RCC 7860 (cell line): ENCODE measurements at regions not wholly inside any gene's neighbourhood (a gene's known extent, or its start where the extent isn't known, plus 50 kb on each side); places are given as distances from the start of the nearest gene placed in this dataset.

Experiments used
- DNase-seq: peaks from one replicate; pipeline ENCODE4 v3.0.0-alpha.2; 2015; ENCODE audit warnings: low spot score
- FAIRE-seq: peaks from 2 replicates; lab custom pipeline; 2012; peaks lifted over from hg19 to GRCh38; lab: Jason Lieb, UNC

DNA sequence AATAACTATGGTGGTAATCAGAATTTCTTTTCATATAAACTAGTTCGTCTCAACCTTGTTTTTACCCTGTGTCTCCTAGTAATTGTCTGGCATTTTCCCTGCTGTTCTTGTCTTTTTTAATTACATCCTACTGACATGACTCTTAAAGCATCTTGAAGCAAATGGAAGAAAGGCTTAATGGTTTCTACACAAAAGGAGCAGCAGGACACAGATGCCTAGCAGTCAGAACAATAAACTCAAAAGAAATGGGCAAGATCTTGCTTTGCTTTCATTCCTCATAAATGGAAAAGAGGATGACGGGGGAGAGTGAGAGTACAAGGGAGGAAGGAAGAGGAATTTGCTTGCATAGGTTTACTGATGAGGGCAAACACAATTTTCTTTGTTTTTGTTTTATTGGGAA, 293.2 kb upstream of the EMCN start:
- DNase-seq (no peak), FAIRE-seq (no peak)

GRCh38 chr4:100809506-100809905, 291.7 kb upstream of the EMCN start:
- no peak for DNase-seq
- FAIRE-seq: no peak

GRCh38 chr4:100806988-100807387, 289.2 kb upstream of the EMCN start:
- FAIRE-seq: no peak
- DNase-seq: no peak

DNA sequence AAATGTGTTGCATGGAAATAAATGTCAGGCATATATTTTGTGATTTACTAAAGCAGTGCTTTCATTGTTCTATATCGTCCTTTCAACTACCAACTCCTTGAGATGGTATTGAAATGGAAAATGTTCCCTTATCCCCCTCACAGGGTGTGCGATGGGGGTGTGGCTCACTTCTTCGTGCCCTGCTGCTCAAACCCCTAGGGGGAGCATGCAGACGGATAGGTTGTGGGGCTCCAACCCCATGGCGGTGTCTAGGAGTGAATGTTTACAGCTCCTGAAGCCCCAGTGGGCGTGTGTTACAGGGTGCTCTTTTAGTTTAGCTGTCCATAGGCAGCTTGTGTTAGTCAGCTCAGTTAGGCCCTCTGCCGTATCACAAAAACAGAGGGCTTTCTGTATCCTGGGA, 287.7 kb upstream of the EMCN start:
- no peak for FAIRE-seq
- DNase-seq: no peak

GRCh38 chr4:100804576-100805360, 286.9 kb upstream of the EMCN start:
- DNase-seq (no peak), FAIRE-seq (no peak)

GRCh38 chr4:100803751-100804150, 285.9 kb upstream of the EMCN start:
- FAIRE-seq (no peak), DNase-seq (no peak)

DNA sequence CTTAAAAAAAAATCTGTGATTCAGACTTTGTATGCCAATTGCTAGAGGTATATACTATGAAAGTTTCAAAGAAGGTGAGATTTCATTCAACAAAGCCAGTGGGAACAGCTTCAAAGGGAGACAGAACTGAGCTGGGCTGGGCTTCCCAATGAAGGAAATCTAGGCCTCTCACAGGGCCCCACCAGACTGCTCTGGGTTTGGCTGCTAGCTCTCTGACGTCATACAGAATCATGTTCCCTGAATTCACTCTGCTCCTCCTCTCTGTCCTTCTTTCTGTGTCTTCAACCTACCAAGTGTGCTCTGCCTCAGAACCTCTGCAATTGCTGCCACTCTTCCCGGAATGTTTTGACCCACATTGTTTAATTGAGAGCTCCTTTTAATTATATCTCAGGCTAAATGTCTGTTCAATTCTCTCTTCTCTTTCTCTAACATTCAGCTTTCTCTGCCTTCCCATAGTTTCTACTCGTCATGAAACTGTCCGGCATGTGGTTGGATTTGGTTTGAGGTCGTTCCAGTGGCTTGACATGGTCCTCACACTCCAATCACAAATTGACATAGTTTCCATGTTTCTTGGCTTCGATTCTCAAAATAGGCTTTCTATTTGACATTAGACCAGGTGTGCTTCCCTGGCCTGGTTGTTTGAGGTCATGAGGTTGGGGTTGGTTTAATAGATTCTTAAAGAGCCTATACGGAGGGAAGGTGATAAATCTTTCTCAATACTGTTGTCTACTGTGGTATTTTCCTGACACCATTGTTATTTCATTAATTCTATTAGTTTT, 282.1 kb upstream of the EMCN start:
- FAIRE-seq (no peak), DNase-seq (no peak)

- no peak for FAIRE-seq
- no peak for DNase-seq
Observed at GRCh38 chr4:100797791-100798190, 280.0 kb upstream of the EMCN start.

GRCh38 chr4:100797356-100797755, 279.5 kb upstream of the EMCN start:
- FAIRE-seq: no peak

DNA sequence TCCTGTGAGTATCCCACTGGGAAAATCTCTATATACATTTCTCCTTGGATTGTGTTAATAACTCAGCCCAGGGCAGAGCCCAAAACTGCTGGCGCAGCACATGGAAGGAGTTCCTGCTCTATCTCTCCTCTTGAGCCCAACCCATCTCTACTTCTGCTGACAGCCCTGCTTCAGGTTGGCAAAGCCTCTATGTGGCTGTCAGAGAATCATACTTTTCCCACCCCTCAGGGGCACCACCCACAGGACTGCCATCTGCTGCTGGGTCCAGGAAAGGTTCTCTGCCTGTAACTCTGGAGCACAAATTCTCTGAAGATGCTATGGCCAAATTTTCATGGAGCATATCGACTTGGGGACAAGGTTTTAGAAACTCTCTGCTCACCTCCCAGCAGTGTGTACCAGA, 278.5 kb upstream of the EMCN start:
- DNase-seq (no peak), FAIRE-seq (no peak)

More at GRCh38 chr4:100797356-100797755, 279.5 kb upstream of the EMCN start:
- DNase-seq: no peak

DNA sequence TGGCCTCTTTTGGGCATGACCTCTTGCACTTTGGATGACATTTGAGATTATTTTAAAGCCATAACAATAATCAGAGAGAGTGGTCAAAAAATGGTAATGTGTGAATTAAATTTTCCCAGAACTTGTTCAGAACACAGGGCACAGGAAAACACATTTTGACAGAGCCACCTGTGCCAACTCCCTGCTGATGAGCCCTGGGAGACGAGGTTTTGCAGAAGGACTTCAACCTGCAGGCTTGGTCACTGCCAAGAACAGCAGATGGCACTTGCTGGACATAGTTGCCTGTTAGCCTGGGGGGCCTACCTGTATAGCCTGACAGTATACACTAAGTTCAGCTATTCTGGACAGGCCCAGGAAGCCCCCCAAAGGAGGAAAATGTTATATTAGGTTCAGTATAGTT, 277.8 kb upstream of the EMCN start:
- DNase-seq: no peak
- no peak for FAIRE-seq

DNA sequence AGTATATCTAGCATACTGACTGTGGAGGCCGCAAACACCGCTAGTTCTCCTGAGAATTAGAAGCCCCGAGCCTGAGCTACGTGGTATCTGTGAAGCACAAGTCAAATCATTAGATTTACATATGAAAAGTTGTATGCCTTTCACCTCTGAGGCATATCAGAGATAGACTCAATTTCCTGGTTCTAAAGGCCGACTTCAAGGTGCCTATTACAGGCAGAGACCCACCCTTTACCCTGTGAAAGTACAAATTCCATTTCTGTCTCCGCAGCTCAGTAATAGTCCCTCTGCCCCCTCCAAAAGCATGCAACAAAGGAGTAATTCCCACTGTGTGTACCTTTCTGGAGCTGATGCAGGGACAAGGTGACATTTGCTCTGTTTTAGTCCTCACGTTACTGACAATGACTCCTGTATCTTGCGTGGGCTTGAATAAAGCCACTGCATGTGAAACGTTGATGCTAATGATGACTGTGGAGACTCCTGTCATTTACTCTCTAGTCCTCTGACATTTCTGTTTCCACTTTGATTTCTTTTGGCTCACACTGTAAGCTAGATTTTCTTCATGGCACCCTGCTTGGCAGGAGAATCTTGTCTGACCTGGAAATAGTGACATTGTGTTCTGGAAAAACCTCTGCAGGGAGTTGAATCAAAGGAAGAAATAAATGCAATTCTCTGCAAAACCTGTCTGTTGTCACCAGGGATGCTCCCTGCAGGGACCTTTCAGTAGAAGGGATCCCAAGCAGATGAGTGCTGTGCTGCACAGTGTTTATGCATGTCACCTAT, 273.2 kb upstream of the EMCN start:
- DNase-seq: no peak
- FAIRE-seq: no peak

DNA sequence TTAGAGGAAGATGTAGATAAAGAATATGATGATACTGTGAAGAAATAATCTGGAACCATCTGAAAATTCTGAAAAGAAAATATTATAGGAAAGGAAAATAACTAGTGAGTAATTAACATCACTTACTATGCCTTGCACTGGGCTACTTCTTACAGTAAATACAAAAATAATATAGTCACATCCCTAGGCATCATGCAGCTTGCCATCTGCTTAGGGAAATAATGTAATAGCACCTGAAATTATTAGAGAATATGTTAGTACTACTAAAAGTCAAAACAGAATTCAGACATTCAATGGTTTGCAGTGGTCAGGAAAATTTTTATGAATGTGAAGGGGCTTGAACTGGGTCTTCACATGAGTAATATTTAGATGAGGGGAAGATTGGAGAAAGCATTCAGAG, 272.2 kb upstream of the EMCN start:
- FAIRE-seq: no peak

GRCh38 chr4:100786481-100786880, 268.7 kb upstream of the EMCN start:
- FAIRE-seq: no peak

More for the DNA sequence above, 272.2 kb upstream of the EMCN start:
- no peak for DNase-seq

GRCh38 chr4:100782356-100782755, 264.5 kb upstream of the EMCN start:
- no peak for DNase-seq
- no peak for FAIRE-seq

More at GRCh38 chr4:100786481-100786880, 268.7 kb upstream of the EMCN start:
- DNase-seq: no peak

DNA sequence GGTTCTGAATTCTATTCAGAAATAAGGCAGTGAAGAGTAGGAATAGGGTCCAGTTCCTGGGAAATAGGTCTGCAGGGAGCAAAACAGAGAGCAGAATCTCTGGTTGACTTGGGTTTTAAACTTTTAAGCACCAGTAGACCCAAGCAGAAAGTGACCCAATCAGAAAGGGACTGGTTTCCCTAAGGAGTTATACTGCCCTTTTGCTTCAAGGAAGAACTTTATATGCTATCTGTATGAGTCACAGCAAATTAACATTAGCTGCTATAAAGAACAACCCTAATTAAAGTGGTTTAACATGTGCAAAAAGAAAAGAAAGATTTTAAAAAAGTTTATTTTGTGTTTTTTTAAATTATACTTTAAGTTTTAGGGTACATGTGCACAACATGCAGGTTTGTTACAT, 263.6 kb upstream of the EMCN start:
- DNase-seq (no peak), FAIRE-seq (no peak)

DNA sequence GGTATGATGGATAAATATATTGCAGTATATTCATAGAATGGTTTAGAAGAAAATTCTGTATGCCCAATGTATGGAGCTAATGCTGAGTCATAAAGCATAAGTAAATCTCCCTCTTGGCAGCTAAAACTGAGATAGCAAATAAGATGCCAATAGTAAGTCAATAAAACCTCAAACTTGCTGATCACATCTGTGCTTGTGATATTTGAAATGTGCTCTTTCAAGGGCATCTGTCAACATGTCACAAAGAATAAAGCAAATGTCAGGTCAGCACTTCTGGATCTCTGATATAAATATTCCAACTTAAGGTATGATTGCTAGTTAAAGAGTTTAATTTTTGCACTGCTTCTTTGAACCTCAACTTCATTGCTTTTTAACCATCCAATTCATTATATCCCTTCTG, 262.3 kb upstream of the EMCN start:
- DNase-seq (no peak), FAIRE-seq (no peak)

DNA sequence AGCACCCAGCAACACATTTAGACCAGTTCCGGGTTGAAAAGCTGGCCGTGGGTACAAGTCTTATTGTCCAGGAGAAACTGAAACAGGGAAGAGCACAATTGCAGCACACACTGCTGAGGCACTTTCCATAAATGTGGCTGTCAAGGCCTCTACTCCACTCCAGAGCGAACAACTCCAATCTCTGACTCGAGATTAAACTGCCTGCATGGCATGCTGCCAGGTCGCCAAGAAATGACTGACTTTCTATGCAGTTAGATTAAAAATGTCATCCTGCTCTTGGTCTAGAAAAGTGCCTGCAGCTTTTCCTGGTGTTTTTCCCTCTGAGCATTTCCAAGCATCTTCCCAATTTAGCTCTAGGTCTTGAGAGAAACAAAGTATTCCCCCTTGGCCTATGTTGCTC, 260.6 kb upstream of the EMCN start:
- no peak for FAIRE-seq

GRCh38 chr4:100762738-100763137, 244.9 kb upstream of the EMCN start:
- no peak for DNase-seq

More for the DNA sequence above, 260.6 kb upstream of the EMCN start:
- no peak for DNase-seq

GRCh38 chr4:100754751-100755150, 236.9 kb upstream of the EMCN start:
- no peak for FAIRE-seq

More at GRCh38 chr4:100762738-100763137, 244.9 kb upstream of the EMCN start:
- no peak for FAIRE-seq

DNA sequence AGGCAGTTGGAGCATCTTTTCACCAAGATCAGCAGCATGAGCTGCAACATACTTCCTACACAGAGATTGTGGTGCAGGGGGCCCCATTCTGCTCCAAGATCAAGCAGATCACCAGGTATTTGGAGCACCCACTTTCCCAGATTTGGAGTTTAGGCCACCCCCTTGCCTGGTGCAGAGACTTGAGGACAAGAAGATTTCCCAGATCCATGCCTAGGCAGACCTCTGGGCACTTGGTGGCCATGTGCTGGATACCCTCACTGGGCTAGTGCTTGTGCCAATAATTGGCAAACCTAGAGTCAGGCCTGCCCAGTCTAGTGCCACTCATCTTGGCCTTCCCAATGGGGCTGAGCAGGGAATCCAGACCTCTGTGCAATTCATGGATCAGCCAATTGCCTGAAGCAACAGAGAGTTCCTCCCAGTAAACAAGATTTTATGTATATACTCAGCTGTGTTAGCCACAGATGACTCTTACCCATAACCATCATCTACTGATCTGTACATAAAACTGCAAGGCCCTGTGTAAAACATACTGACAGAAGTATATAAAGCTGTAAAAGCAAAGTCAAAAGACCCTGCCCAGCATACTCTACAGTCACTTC, 228.4 kb upstream of the EMCN start:
- no peak for FAIRE-seq
- no peak for DNase-seq

More at GRCh38 chr4:100754751-100755150, 236.9 kb upstream of the EMCN start:
- no peak for DNase-seq
